ENCODE measurements at regions not wholly inside any gene's neighbourhood (a gene's known extent, or its start where the extent isn't known, plus 50 kb on each side); places are given as distances from the start of the nearest gene placed in this dataset.

DNA sequence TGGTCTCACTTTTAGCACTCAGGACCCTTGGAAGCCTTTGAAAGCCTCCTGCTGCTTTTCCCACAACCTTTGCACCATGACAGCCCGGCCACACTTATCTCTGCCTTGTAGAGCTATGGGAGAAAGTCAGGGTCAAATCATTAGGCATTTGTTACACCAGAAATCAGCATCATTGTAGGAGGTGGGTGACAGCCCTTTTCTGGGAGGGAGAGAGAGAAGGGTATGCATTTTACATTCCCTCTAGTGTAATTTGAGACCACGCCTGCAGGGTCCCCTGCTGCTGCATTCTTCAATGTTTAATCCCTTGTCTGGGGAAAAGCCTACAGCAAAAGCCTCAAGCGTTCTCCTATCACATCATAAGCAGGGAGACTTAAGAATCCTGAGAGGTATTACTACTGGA is 766.8 kb upstream of the FAM98A start:
- Histone ChIP-seq H3K27ac (no peak overlapping the region), H3K36me3 (no peaks in the 10 kb centered on the region), H3K9me3 (no peaks in the 10 kb centered on the region), H3K4me1 (no peaks in the 10 kb centered on the region), H3K4me3 (no peak overlapping the region), H3K27me3 (no peaks in the 10 kb centered on the region)
- TF ChIP-seq POLR2A (IDR thresholded peaks at IDR 0.05): no peak
- TF ChIP-seq CTCF (IDR thresholded peaks at IDR 0.05): no peak
- no peak for DNase-seq

DNA sequence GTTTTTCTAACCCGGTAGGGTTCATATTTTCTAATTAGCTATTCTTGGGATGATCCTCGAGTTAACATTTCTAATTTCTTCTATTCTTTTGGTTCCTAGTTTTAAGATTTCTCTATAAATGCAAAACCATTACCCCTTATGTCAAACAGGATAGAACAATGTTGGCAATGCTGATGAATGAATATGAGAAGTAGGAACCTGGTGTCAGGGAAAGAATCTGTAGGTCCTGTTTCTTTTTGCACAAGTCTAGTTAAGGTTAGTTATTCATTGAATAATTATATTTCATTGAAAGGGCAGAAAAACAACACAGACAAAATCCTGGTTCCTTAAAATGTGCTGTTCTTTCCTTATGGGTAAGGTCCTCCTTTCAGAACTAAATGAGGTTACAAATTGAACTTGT is 766.4 kb upstream of the FAM98A start:
- TF ChIP-seq CTCF (IDR thresholded peaks at IDR 0.05) (no peak), POLR2A (IDR thresholded peaks at IDR 0.05) (no peak)
- H3K4me1 ChIP-seq: no peaks in the 10 kb centered on the region
- H3K9me3 ChIP-seq: no peaks in the 10 kb centered on the region
- DNase-seq: no peak
- H3K27ac ChIP-seq: no peak overlapping the region
- H3K36me3 ChIP-seq: no peaks in the 10 kb centered on the region
- no peak overlapping the region for H3K4me3 ChIP-seq
- no peaks in the 10 kb centered on the region for H3K27me3 ChIP-seq

DNA sequence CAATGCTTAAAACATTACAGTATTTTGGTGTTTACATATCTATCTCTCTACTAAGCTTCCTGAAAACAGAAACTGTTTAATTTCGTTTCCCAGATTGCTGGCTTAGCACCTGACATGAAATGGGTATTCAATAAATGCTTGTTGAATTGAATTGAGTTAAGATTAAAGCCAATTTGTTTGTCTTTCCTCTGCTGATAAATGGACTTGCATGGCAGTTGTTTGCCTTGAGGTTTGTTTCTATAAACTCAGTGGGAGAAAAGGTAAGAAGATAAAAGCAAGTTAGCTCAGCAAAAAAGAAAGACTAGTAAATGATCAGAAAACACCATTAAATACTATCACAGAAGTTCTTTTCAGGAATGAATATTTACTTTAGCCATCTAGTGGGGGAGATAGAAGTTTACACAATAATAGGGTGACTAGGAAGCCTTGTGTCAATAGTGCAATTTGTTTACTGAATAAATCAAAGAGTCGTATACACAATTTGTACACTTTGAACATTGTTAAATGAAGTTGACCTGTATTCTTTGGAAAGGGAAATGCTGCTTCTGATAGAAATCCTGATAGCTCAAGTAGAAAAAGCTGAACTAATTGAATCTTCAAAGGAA is 754.5 kb upstream of the FAM98A start:
- H3K4me3 ChIP-seq: no peak overlapping the region
- no peaks in the 10 kb centered on the region for H3K9me3 ChIP-seq
- H3K4me1 ChIP-seq: no peaks in the 10 kb centered on the region
- no peak for DNase-seq
- no peak overlapping the region for H3K27ac ChIP-seq
- no peaks in the 10 kb centered on the region for H3K36me3 ChIP-seq
- no peaks in the 10 kb centered on the region for H3K27me3 ChIP-seq
- TF ChIP-seq POLR2A (IDR thresholded peaks at IDR 0.05) (no peak), CTCF (IDR thresholded peaks at IDR 0.05) (no peak)

GRCh38 chr2:34349527-34349926 is 750.4 kb upstream of the FAM98A start:
- H3K9me3 ChIP-seq: no peaks in the 10 kb centered on the region
- H3K4me3 ChIP-seq: no peak overlapping the region
- H3K27me3 ChIP-seq: no peaks in the 10 kb centered on the region
- no peak for TF ChIP-seq CTCF (IDR thresholded peaks at IDR 0.05)
- no peak overlapping the region for H3K27ac ChIP-seq
- no peak for DNase-seq
- H3K36me3 ChIP-seq: no peaks in the 10 kb centered on the region
- no peaks in the 10 kb centered on the region for H3K4me1 ChIP-seq

- Histone ChIP-seq H3K27me3 (no peaks in the 10 kb centered on the region), H3K9me3 (no peaks in the 10 kb centered on the region), H3K4me3 (no peak overlapping the region), H3K27ac (no peak overlapping the region), H3K4me1 (no peaks in the 10 kb centered on the region), H3K36me3 (no peaks in the 10 kb centered on the region)
- TF ChIP-seq POLR2A (IDR thresholded peaks at IDR 0.05) (no peak), CTCF (IDR thresholded peaks at IDR 0.05) (no peak)
- no peak for DNase-seq
Observed at GRCh38 chr2:34345030-34345429, 745.9 kb upstream of the FAM98A start.

DNA sequence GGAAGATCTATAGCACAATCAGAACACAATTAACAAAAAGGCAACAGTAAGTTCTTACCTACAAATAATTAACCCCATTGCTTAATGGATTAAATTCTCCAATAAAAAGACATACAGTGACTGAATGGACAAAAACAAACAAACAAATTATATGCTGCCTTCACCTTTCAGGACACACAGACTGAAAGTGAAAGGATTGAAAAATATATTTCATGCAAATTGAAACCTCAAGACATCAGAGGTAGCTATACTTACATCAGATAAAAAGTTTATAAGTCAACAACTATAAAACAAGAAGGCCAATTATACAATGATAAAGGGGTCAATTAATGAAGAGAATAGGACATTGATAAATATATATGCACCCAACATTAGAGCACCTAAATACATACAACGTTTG is 741.2 kb upstream of the FAM98A start:
- Histone ChIP-seq H3K27me3 (no peaks in the 10 kb centered on the region), H3K27ac (no peak overlapping the region), H3K4me1 (no peaks in the 10 kb centered on the region), H3K36me3 (no peaks in the 10 kb centered on the region), H3K4me3 (no peak overlapping the region), H3K9me3 (no peaks in the 10 kb centered on the region)
- no peak for DNase-seq
- TF ChIP-seq POLR2A (IDR thresholded peaks at IDR 0.05) (no peak), CTCF (IDR thresholded peaks at IDR 0.05) (no peak)
